ENCODE measurements at regions not wholly inside any gene's neighbourhood (a gene's known extent, or its start where the extent isn't known, plus 50 kb on each side); places are given as distances from the start of the nearest gene placed in this dataset.
"Not testable (repeated sequence)": the region's sequence is repeated elsewhere in the genome, so short reads cannot be mapped to it uniquely, and the experiment has no call there.

- TF ChIP-seq CTCF (conservative IDR thresholded peaks at IDR 0.05; ENCODE audit: control insufficient read depth, insufficient read depth, low read depth, low read length): no peak
- no peak overlapping the region for H3K4me3 ChIP-seq (ENCODE audit: control insufficient read depth, low read depth, low read length)
- DNase-seq (ENCODE audit: low read depth): no peak
These were observed 210.7 kb downstream of the ANKRD30B start for GRCh38 chr18:14958701-14959100.

- TF ChIP-seq CTCF (conservative IDR thresholded peaks at IDR 0.05; ENCODE audit: control insufficient read depth, insufficient read depth, low read depth, low read length): no peak
- no peak overlapping the region for H3K4me3 ChIP-seq (ENCODE audit: control insufficient read depth, low read depth, low read length)
- DNase-seq (ENCODE audit: low read depth): no peak
These were observed 211.6 kb downstream of the ANKRD30B start for GRCh38 chr18:14959550-14959949.

- TF ChIP-seq CTCF (conservative IDR thresholded peaks at IDR 0.05; ENCODE audit: control insufficient read depth, insufficient read depth, low read depth, low read length): no peak
- no peak overlapping the region for H3K4me3 ChIP-seq (ENCODE audit: control insufficient read depth, low read depth, low read length)
- no peak for DNase-seq (ENCODE audit: low read depth)
These were observed 214.0 kb downstream of the ANKRD30B start for GRCh38 chr18:14961991-14962390.

GRCh38 chr18:14962626-14963025, 214.7 kb downstream of the ANKRD30B start:
- no peak for TF ChIP-seq CTCF (conservative IDR thresholded peaks at IDR 0.05; ENCODE audit: control insufficient read depth, insufficient read depth, low read depth, low read length)
- no peak for DNase-seq (ENCODE audit: low read depth)
- no peak overlapping the region for H3K4me3 ChIP-seq (ENCODE audit: control insufficient read depth, low read depth, low read length)

GRCh38 chr18:14963246-14963645, 215.3 kb downstream of the ANKRD30B start:
- H3K4me3 ChIP-seq (ENCODE audit: control insufficient read depth, low read depth, low read length): no peak overlapping the region
- TF ChIP-seq CTCF (conservative IDR thresholded peaks at IDR 0.05; ENCODE audit: control insufficient read depth, insufficient read depth, low read depth, low read length): no peak
- DNase-seq (ENCODE audit: low read depth): no peak

GRCh38 chr18:14964002-14964401, 216.0 kb downstream of the ANKRD30B start:
- no peak for TF ChIP-seq CTCF (conservative IDR thresholded peaks at IDR 0.05; ENCODE audit: control insufficient read depth, insufficient read depth, low read depth, low read length)
- H3K4me3 ChIP-seq (ENCODE audit: control insufficient read depth, low read depth, low read length): no peak overlapping the region
- DNase-seq (ENCODE audit: low read depth): no peak

GRCh38 chr18:14964406-14964805, 216.4 kb downstream of the ANKRD30B start:
- DNase-seq (ENCODE audit: low read depth): no peak
- H3K4me3 ChIP-seq (ENCODE audit: control insufficient read depth, low read depth, low read length): no peak overlapping the region
- no peak for TF ChIP-seq CTCF (conservative IDR thresholded peaks at IDR 0.05; ENCODE audit: control insufficient read depth, insufficient read depth, low read depth, low read length)

GRCh38 chr18:14964976-14965375, 217.0 kb downstream of the ANKRD30B start:
- DNase-seq (ENCODE audit: low read depth); H3K4me3 ChIP-seq (ENCODE audit: control insufficient read depth, low read depth, low read length): not testable (repeated sequence)

Measured in fibroblast of mammary gland (primary cell).